SU-DHL-6 (cell line): ENCODE measurements at regions not wholly inside any gene's neighbourhood (a gene's known extent, or its start where the extent isn't known, plus 50 kb on each side); places are given as distances from the start of the nearest gene placed in this dataset.

ENCODE experiments used
- H2AFZ ChIP-seq: fragments of 200-600 bp; sonication (generic); 2 replicates; pipeline ENCODE4 v1.6.1; 2014; ENCODE audit warnings: low read depth, mild to moderate bottlenecking, moderate library complexity, mixed read lengths, antibody characterized with exemption, low read length; ENCODE audit not compliant: severe bottlenecking
- H3F3A ChIP-seq: fragments of 200-600 bp; shearing (Covaris generic); 2 replicates; pipeline ENCODE4 v1.6.0; 2016; ENCODE audit warnings: antibody characterized with exemption, mild to moderate bottlenecking; ENCODE audit not compliant: insufficient read depth
- H3K27ac ChIP-seq: fragments of 200-600 bp; sonication (generic); 2 replicates; pipeline ENCODE4 v1.5.1; 2016; ENCODE audit warnings: low read depth, mild to moderate bottlenecking, low read length, moderate library complexity, mixed read lengths
- H3K27me3 ChIP-seq: fragments of 200-600 bp; sonication (generic), shearing (Covaris generic); 2 replicates; pipeline ENCODE4 v1.6.0; 2014; ENCODE audit warnings: mild to moderate bottlenecking, low read length
- H3K36me3 ChIP-seq: fragments of 200-600 bp; sonication (generic); 2 replicates; pipeline ENCODE4 v1.6.1; 2014; ENCODE audit warnings: mild to moderate bottlenecking, low read length, mixed read lengths
- H3K4me2 ChIP-seq: fragments of 300-600, 200-600 bp; shearing (Covaris generic), sonication (generic); 2 replicates; pipeline ENCODE4 v1.6.0; 2014; ENCODE audit warnings: low read length, low read depth, mild to moderate bottlenecking; ENCODE audit not compliant: poor library complexity, severe bottlenecking
- H3K4me3 ChIP-seq: fragments of 200-600 bp; sonication (generic); 2 replicates; pipeline ENCODE4 v1.5.1; 2014; ENCODE audit warnings: antibody characterized with exemption, low read length, mild to moderate bottlenecking, mixed read lengths; ENCODE audit not compliant: insufficient read depth, poor library complexity, severe bottlenecking
- H3K79me2 ChIP-seq: fragments of 200-600 bp; sonication (generic); 2 replicates; pipeline ENCODE4 v1.6.1; 2014; ENCODE audit warnings: mild to moderate bottlenecking, low read length, moderate library complexity; ENCODE audit not compliant: insufficient read depth
- H3K9ac ChIP-seq: fragments of 200-600 bp; sonication (generic); 2 replicates; pipeline ENCODE4 v1.7.0; 2014; ENCODE audit warnings: mild to moderate bottlenecking, low read length
- H3K9me2 ChIP-seq: fragments of 200-600 bp; sonication (generic); replicated peaks from 2 replicates; pipeline ENCODE4 v1.6.1; 2014; ENCODE audit warnings: low read length; ENCODE audit not compliant: insufficient read depth
- H3K9me3 ChIP-seq: fragments of 200-600 bp; sonication (generic); 2 replicates; pipeline ENCODE4 v1.6.1; 2014; ENCODE audit warnings: low read length, mixed read lengths; ENCODE audit not compliant: insufficient read depth
- H4K20me1 ChIP-seq: fragments of 200-600 bp; sonication (generic); 2 replicates; pipeline ENCODE4 v1.6.1; 2014; ENCODE audit warnings: low read depth, mild to moderate bottlenecking, antibody characterized with exemption, low read length, moderate library complexity, mixed read lengths
- CTCF ChIP-seq: fragments of 200-600 bp; sonication (generic); IDR thresholded peaks from one replicate; pipeline ENCODE4 v1.5.1; 2017; ENCODE audit warnings: antibody characterized with exemption, mild to moderate bottlenecking, low read length, moderate library complexity; ENCODE audit not compliant: insufficient read depth, poor library complexity, severe bottlenecking
- EZH2phosphoT487 ChIP-seq: fragments of 200-600 bp; sonication (generic), shearing (Covaris generic); conservative IDR thresholded peaks from 2 replicates; pipeline ENCODE4 v1.6.1; 2018; ENCODE audit warnings: mild to moderate bottlenecking, antibody characterized with exemption, low read length, moderate library complexity, mixed read lengths

GRCh38 chr13:52947921-52948373 is 80.7 kb upstream of the OLFM4 start:
- H3K9me2 ChIP-seq, result no peaks in the 10 kb centered on the region
- H2AFZ ChIP-seq, result no peak overlapping the region
- H3K27ac ChIP-seq, result no peak overlapping the region
- no peaks in the 10 kb centered on the region for H3K27me3 ChIP-seq
- no peaks in the 10 kb centered on the region for H3K79me2 ChIP-seq
- no peaks in the 10 kb centered on the region for H4K20me1 ChIP-seq
- no peak overlapping the region for H3K4me2 ChIP-seq
- no peaks in the 10 kb centered on the region for H3K9me3 ChIP-seq
- H3K9ac ChIP-seq, result no peak overlapping the region
- H3K4me3 ChIP-seq, result no peak overlapping the region
- TF ChIP-seq CTCF (no peak), EZH2phosphoT487 (no peak)
- no peaks in the 10 kb centered on the region for H3F3A ChIP-seq
- no peaks in the 10 kb centered on the region for H3K36me3 ChIP-seq

GRCh38 chr13:52945348-52945747 is 83.3 kb upstream of the OLFM4 start:
- no peaks in the 10 kb centered on the region for H3F3A ChIP-seq
- H3K9ac ChIP-seq, result no peak overlapping the region
- H3K4me3 ChIP-seq, result no peak overlapping the region
- no peak overlapping the region for H2AFZ ChIP-seq
- no peaks in the 10 kb centered on the region for H3K36me3 ChIP-seq
- H3K27ac ChIP-seq, result no peak overlapping the region
- H3K27me3 ChIP-seq, result no peaks in the 10 kb centered on the region
- no peaks in the 10 kb centered on the region for H4K20me1 ChIP-seq
- no peaks in the 10 kb centered on the region for H3K9me2 ChIP-seq
- TF ChIP-seq CTCF (no peak), EZH2phosphoT487 (no peak)
- H3K9me3 ChIP-seq, result no peaks in the 10 kb centered on the region
- H3K79me2 ChIP-seq, result no peaks in the 10 kb centered on the region
- no peak overlapping the region for H3K4me2 ChIP-seq

GRCh38 chr13:52944697-52945096 is 83.9 kb upstream of the OLFM4 start:
- Histone ChIP-seq H3K79me2 (no peaks in the 10 kb centered on the region), H3K4me3 (no peak overlapping the region), H4K20me1 (no peaks in the 10 kb centered on the region), H3K9ac (no peak overlapping the region), H3K36me3 (no peaks in the 10 kb centered on the region), H3K27me3 (no peaks in the 10 kb centered on the region), H3K27ac (no peak overlapping the region), H3K9me3 (no peaks in the 10 kb centered on the region), H3K9me2 (no peaks in the 10 kb centered on the region), H2AFZ (no peak overlapping the region), H3K4me2 (no peak overlapping the region), H3F3A (no peaks in the 10 kb centered on the region)
- TF ChIP-seq EZH2phosphoT487 (no peak), CTCF (no peak)
